ENCODE measurements at regions not wholly inside any gene's neighbourhood (a gene's known extent, or its start where the extent isn't known, plus 50 kb on each side); places are given as distances from the start of the nearest gene placed in this dataset.
"Not testable (repeated sequence)": the region's sequence is repeated elsewhere in the genome, so short reads cannot be mapped to it uniquely, and the experiment has no call there.

GRCh38 chr7:81887098-81888090 lies 117.5 kb upstream of the HGF start:
- no peak for DNase-seq (ENCODE audit: low spot score)

GRCh38 chr7:81886211-81886764 lies 116.4 kb upstream of the HGF start:
- DNase-seq (ENCODE audit: low spot score): no peak

- DNase-seq (ENCODE audit: low spot score): no peak
Measured at GRCh38 chr7:81884817-81885216, 115.0 kb upstream of the HGF start.

- DNase-seq (ENCODE audit: low spot score): no peak
Measured at GRCh38 chr7:81883801-81884393, 114.0 kb upstream of the HGF start.

GRCh38 chr7:81882086-81882485 lies 112.2 kb upstream of the HGF start:
- peak; percentile 52 for DNase-seq (ENCODE audit: low spot score)

GRCh38 chr7:81877890-81878289 lies 108.0 kb upstream of the HGF start:
- no peak for DNase-seq (ENCODE audit: low spot score)

- DNase-seq (ENCODE audit: low spot score): no peak
Measured at GRCh38 chr7:81873559-81873958, 103.7 kb upstream of the HGF start.

- no peak for DNase-seq (ENCODE audit: low spot score)
Measured at GRCh38 chr7:81871606-81872265, 101.9 kb upstream of the HGF start.

- no peak for DNase-seq (ENCODE audit: low spot score)
Measured at GRCh38 chr7:81870608-81871007, 100.8 kb upstream of the HGF start.

GRCh38 chr7:81869670-81870069 lies 99.8 kb upstream of the HGF start:
- DNase-seq (ENCODE audit: low spot score): no peak

- no peak for DNase-seq (ENCODE audit: low spot score)
Measured at GRCh38 chr7:81865754-81866153, 95.9 kb upstream of the HGF start.

- no peak for DNase-seq (ENCODE audit: low spot score)
Measured at GRCh38 chr7:81859433-81859832, 89.6 kb upstream of the HGF start.

- DNase-seq (ENCODE audit: low spot score): not testable (repeated sequence)
Measured at GRCh38 chr7:81858820-81859219, 89.0 kb upstream of the HGF start.

GRCh38 chr7:81857385-81857784 lies 87.5 kb upstream of the HGF start:
- peak; percentile 11 for DNase-seq (ENCODE audit: low spot score)

GRCh38 chr7:81854518-81854917 lies 84.7 kb upstream of the HGF start:
- no peak for DNase-seq (ENCODE audit: low spot score)

- no peak for DNase-seq (ENCODE audit: low spot score)
Measured at GRCh38 chr7:81852701-81853100, 82.9 kb upstream of the HGF start.

GRCh38 chr7:81851413-81851812 lies 81.6 kb upstream of the HGF start:
- no peak for DNase-seq (ENCODE audit: low spot score)

GRCh38 chr7:81846398-81846797 lies 76.6 kb upstream of the HGF start:
- peak; percentile 31 for DNase-seq (ENCODE audit: low spot score)

GRCh38 chr7:81845744-81846241 lies 75.9 kb upstream of the HGF start:
- DNase-seq (ENCODE audit: low spot score): peak; percentile 5

GRCh38 chr7:81843657-81844056 lies 73.8 kb upstream of the HGF start:
- DNase-seq (ENCODE audit: low spot score): not testable (repeated sequence)

GRCh38 chr7:81842361-81842760 lies 72.5 kb upstream of the HGF start:
- DNase-seq (ENCODE audit: low spot score): no peak

GRCh38 chr7:81839708-81840369 lies 70.0 kb upstream of the HGF start:
- no peak for DNase-seq (ENCODE audit: low spot score)
